NCI-H774 (cell line): ENCODE measurements at regions not wholly inside any gene's neighbourhood (a gene's known extent, or its start where the extent isn't known, plus 50 kb on each side); places are given as distances from the start of the nearest gene placed in this dataset.
A peak's percentile ranks its signal among the peaks of the same experiment; 100 is the strongest.

Experiments used
- DNase-seq: peaks from one replicate; lab custom pipeline; 2025; lab: John Stamatoyannopoulos, UW

DNA sequence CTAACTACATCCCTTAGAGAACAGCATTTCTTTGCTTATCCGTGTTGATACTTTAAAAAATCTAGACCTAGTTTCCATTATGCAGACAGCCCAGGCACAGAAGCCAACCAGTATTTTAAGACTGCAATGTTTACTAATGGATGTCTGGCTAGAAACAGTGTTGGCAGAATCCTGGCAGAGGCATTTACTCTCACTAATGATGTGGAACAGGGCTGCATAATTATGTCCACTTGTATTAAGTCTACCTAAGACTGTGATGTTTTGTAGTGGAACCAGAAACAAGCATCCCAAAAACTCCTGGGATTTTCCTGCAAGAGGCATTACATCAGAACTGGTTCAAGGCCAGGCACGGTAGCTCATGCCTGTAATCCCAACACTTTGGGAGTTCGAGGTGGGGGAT lies 50.2 kb upstream of the PICALM start:
- peak; percentile 7 for DNase-seq
